Fibroblast of the aortic adventitia (primary cell): ENCODE measurements at regions not wholly inside any gene's neighbourhood (a gene's known extent, or its start where the extent isn't known, plus 50 kb on each side); places are given as distances from the start of the nearest gene placed in this dataset.
A peak's percentile ranks its signal among the peaks of the same experiment; 100 is the strongest.

Experiments used
- DNase-seq: peaks from one replicate; pipeline ENCODE4 v3.0.0-alpha.2; 2010; ENCODE audit warnings: low read depth
- H3K4me3 ChIP-seq: 2 replicates; pipeline ENCODE4 v1.5.1; 2011; ENCODE audit warnings: low read depth, mild to moderate bottlenecking, control low read depth, low read length, moderate library complexity
- CTCF ChIP-seq: IDR thresholded peaks from 2 replicates; pipeline ENCODE4 v1.5.1; 2011; ENCODE audit warnings: mild to moderate bottlenecking, low read length, control low read depth, inconsistent platforms; ENCODE audit not compliant: insufficient read depth

DNA sequence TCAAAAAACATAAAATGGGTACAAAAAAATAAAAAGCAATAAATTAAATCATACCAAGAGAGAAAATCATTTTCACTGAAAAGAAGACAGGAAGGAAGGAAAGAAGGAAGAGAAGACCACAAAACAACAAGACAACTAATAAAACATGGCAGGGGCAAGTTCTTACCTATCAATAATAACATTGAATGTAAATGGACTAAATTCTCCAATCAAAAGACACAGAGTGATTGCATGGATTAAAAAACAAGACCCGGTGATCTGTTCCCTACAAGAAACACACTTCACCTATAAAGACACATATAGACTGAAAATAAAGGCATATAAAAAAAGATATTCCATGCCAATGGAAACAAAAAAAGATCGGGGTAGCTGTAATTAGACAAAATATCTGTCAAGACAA is 82.6 kb upstream of the CERS6 start:
- no peak for DNase-seq
- TF ChIP-seq CTCF, result no peak
- H3K4me3 ChIP-seq, result no peak overlapping the region

GRCh38 chr2:168375195-168375798 is 80.8 kb upstream of the CERS6 start:
- TF ChIP-seq CTCF, result peak; percentile 61
- DNase-seq, result peak; percentile 17
- H3K4me3 ChIP-seq, result no peak overlapping the region

- no peak for TF ChIP-seq CTCF
- no peak for DNase-seq
- no peak overlapping the region for H3K4me3 ChIP-seq
Observed at GRCh38 chr2:168378960-168379669, 77.0 kb upstream of the CERS6 start.

- TF ChIP-seq CTCF, result no peak
- no peak for DNase-seq
- no peak overlapping the region for H3K4me3 ChIP-seq
Observed at GRCh38 chr2:168380500-168380899, 75.6 kb upstream of the CERS6 start.

DNA sequence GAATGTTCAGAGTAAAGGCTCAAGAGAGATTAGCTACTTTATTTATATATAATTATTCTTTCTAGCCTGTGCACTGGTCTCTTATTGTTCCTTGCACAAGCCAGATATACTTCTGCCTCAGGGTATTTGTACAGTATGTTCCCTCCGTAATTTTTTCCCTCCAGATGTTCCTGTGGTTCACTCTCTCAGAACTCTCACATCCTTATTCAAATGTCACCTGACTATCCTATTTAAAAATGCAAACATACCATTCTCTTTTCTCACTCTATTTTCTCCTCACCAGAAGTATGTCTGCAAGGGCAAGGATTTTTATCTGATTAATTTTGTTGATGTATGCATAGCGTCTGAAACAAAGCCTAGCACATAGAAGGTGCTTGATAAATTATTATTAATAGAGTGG is 64.0 kb upstream of the CERS6 start:
- DNase-seq, result no peak
- H3K4me3 ChIP-seq, result no peak overlapping the region
- no peak for TF ChIP-seq CTCF

GRCh38 chr2:168392797-168393196 is 63.3 kb upstream of the CERS6 start:
- TF ChIP-seq CTCF, result no peak
- no peak overlapping the region for H3K4me3 ChIP-seq

More at GRCh38 chr2:168392797-168393196, 63.3 kb upstream of the CERS6 start:
- no peak for DNase-seq
